ENCODE measurements at regions not wholly inside any gene's neighbourhood (a gene's known extent, or its start where the extent isn't known, plus 50 kb on each side); places are given as distances from the start of the nearest gene placed in this dataset.

GRCh38 chr14:104289507-104289906 is 151.1 kb downstream of the KIF26A start:
- TF ChIP-seq, protein P1, sequence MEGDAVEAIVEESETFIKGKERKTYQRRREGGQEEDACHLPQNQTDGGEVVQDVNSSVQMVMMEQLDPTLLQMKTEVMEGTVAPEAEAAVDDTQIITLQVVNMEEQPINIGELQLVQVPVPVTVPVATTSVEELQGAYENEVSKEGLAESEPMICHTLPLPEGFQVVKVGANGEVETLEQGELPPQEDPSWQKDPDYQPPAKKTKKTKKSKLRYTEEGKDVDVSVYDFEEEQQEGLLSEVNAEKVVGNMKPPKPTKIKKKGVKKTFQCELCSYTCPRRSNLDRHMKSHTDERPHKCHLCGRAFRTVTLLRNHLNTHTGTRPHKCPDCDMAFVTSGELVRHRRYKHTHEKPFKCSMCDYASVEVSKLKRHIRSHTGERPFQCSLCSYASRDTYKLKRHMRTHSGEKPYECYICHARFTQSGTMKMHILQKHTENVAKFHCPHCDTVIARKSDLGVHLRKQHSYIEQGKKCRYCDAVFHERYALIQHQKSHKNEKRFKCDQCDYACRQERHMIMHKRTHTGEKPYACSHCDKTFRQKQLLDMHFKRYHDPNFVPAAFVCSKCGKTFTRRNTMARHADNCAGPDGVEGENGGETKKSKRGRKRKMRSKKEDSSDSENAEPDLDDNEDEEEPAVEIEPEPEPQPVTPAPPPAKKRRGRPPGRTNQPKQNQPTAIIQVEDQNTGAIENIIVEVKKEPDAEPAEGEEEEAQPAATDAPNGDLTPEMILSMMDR (IDR thresholded peaks at IDR 0.05) = no peak
- no peak for DNase-seq
- CTCF ChIA-PET = no interaction called here
- Histone ChIP-seq H3K4me1 (ENCODE audit: insufficient read depth, low read length) (no peaks in the 10 kb centered on the region), H3K4me3 (ENCODE audit: low read length) (no peak overlapping the region), H3K9me3 (ENCODE audit: control insufficient read depth in 1 of 2, insufficient read depth in 1 of 2, low read length in 2 of 2) (peaks cover 0 to 8% of the 10 kb centered on the region in 2 experiments), H3K27ac (ENCODE audit: low read depth in 1 of 2, low read length in 2 of 2) (no peak overlapping the region), H3K36me3 (ENCODE audit: insufficient read depth, low read length) (no peaks in the 10 kb centered on the region), H3K27me3 (ENCODE audit: control insufficient read depth in 1 of 2, insufficient read depth in 2 of 2, low read length in 2 of 2) (no peaks in the 10 kb centered on the region)
- POLR2A ChIA-PET = no interaction called here
- peaks cover 5% of the 10 kb centered on the region for H3K27me3 Mint-ChIP-seq
- no peak overlapping the region for H3K4me3 Mint-ChIP-seq
- no peak for ATAC-seq (ENCODE audit: poor library complexity)
- no peaks in the 10 kb centered on the region for H3K36me3 Mint-ChIP-seq (ENCODE audit: low read depth)
- H3K9me3 Mint-ChIP-seq = no peaks in the 10 kb centered on the region
- intact Hi-C loops (cut with DNase I, micrococcal nuclease) = no loop called here
- no peaks in the 10 kb centered on the region for H3K4me1 Mint-ChIP-seq (ENCODE audit: low read depth)
- no peak overlapping the region for H3K27ac Mint-ChIP-seq

GRCh38 chr14:104290058-104290667 is 151.8 kb downstream of the KIF26A start:
- H3K27ac ChIP-seq (ENCODE audit: low read depth in 1 of 2, low read length in 2 of 2) = no peak overlapping the region

DNA sequence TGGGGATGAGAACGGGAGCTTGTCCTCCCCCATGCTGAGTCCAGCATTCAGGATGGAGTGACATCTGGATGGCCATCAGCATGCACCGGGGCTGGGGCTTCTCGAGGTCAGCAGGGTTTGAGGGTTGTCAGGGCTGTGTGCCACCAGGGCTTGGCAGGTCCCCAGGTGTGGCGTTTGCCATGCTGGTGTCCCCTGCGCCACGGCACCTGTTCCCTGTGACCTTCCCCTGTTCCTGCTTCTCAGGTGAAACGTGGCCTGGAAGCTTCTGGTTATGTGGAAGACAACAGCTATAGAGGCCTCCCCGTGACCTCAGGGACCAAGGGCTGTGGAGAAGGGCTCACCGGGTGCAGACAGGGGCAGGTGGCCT is 152.4 kb downstream of the KIF26A start:
- no peaks in the 10 kb centered on the region for H3K36me3 Mint-ChIP-seq (ENCODE audit: low read depth)
- H3K36me3 ChIP-seq (ENCODE audit: insufficient read depth, low read length) = no peaks in the 10 kb centered on the region
- H3K27ac ChIP-seq (ENCODE audit: low read depth in 1 of 2, low read length in 2 of 2) = no peak overlapping the region
- TF ChIP-seq, protein P1 (IDR thresholded peaks at IDR 0.05) = no peak
- H3K4me1 ChIP-seq (ENCODE audit: insufficient read depth, low read length) = no peaks in the 10 kb centered on the region
- no peak overlapping the region for H3K27ac Mint-ChIP-seq
- H3K27me3 ChIP-seq (ENCODE audit: control insufficient read depth in 1 of 2, insufficient read depth in 2 of 2, low read length in 2 of 2) = no peaks in the 10 kb centered on the region
- H3K9me3 Mint-ChIP-seq = no peaks in the 10 kb centered on the region
- ATAC-seq (ENCODE audit: poor library complexity) = no peak
- ChIA-PET CTCF (no interaction called here), POLR2A (no interaction called here)
- H3K27me3 Mint-ChIP-seq = peaks cover 5% of the 10 kb centered on the region
- intact Hi-C loops (cut with DNase I, micrococcal nuclease) = no loop called here
- H3K9me3 ChIP-seq (ENCODE audit: control insufficient read depth in 1 of 2, insufficient read depth in 1 of 2, low read length in 2 of 2) = peaks cover 0 to 8% of the 10 kb centered on the region in 2 experiments
- DNase-seq = no peak
- H3K4me3 Mint-ChIP-seq = no peak overlapping the region
- no peaks in the 10 kb centered on the region for H3K4me1 Mint-ChIP-seq (ENCODE audit: low read depth)
- H3K4me3 ChIP-seq (ENCODE audit: low read length) = no peak overlapping the region

More at GRCh38 chr14:104290058-104290667, 151.8 kb downstream of the KIF26A start:
- TF ChIP-seq, protein P1 (IDR thresholded peaks at IDR 0.05) = no peak
- Histone ChIP-seq H3K4me3 (ENCODE audit: low read length) (no peak overlapping the region), H3K9me3 (ENCODE audit: control insufficient read depth in 1 of 2, insufficient read depth in 1 of 2, low read length in 2 of 2) (peaks cover 0 to 8% of the 10 kb centered on the region in 2 experiments), H3K27me3 (ENCODE audit: control insufficient read depth in 1 of 2, insufficient read depth in 2 of 2, low read length in 2 of 2) (no peaks in the 10 kb centered on the region), H3K4me1 (ENCODE audit: insufficient read depth, low read length) (no peaks in the 10 kb centered on the region), H3K36me3 (ENCODE audit: insufficient read depth, low read length) (no peaks in the 10 kb centered on the region)
- POLR2A ChIA-PET = no interaction called here
- DNase-seq (no peak), ATAC-seq (ENCODE audit: poor library complexity) (no peak)
- H3K36me3 Mint-ChIP-seq (ENCODE audit: low read depth) = no peaks in the 10 kb centered on the region
- no peaks in the 10 kb centered on the region for H3K9me3 Mint-ChIP-seq
- CTCF ChIA-PET = no interaction called here
- peaks cover 5% of the 10 kb centered on the region for H3K27me3 Mint-ChIP-seq
- H3K4me1 Mint-ChIP-seq (ENCODE audit: low read depth) = no peaks in the 10 kb centered on the region
- no peak overlapping the region for H3K27ac Mint-ChIP-seq
- no peak overlapping the region for H3K4me3 Mint-ChIP-seq
- intact Hi-C loops (cut with DNase I, micrococcal nuclease) = no loop called here
